ENCODE measurements at regions not wholly inside any gene's neighbourhood (a gene's known extent, or its start where the extent isn't known, plus 50 kb on each side); places are given as distances from the start of the nearest gene placed in this dataset.

GRCh38 chr2:207224791-207225482 is 59.2 kb upstream of the KLF7 start:
- Mint-ChIP-seq H3K36me3 (no peaks in the 10 kb centered on the region), H3K9me3 (peaks cover 0 to 2% (median 0%) of the 10 kb centered on the region in 8 donors), H3K4me1 (peaks cover 0 to 4% (median 3%) of the 10 kb centered on the region in 4 donors), H3K27me3 (peaks cover 2 to 10% of the 10 kb centered on the region in 2 donors), H3K4me3 (peak overlapping the region in 2 of 8 donors; percentile 1 to 44), H3K27ac (no peak overlapping the region)
- no peak for DNase-seq
- CTCF ChIA-PET (ENCODE audit: partially characterized antibody): no interaction called here
- Histone ChIP-seq H3K4me1 (ENCODE audit: insufficient read depth, low read length) (no peaks in the 10 kb centered on the region), H3K36me3 (ENCODE audit: insufficient read depth, low read length) (no peaks in the 10 kb centered on the region), H3K9me3 (ENCODE audit: control insufficient read depth in 1 of 2, low read length in 2 of 2) (no peaks in the 10 kb centered on the region), H3K27ac (ENCODE audit: low read depth, low read length) (no peak overlapping the region), H3K27me3 (ENCODE audit: insufficient read depth, low read length) (no peaks in the 10 kb centered on the region), H3K4me3 (ENCODE audit: low read length in 2 of 2) (no peak overlapping the region)
- POLR2A ChIA-PET (ENCODE audit: partially characterized antibody): no interaction called here
- intact Hi-C loops (cut with micrococcal nuclease): no loop called here

- Mint-ChIP-seq H3K27me3 (peaks cover 2 to 10% of the 10 kb centered on the region in 2 donors), H3K27ac (no peak overlapping the region), H3K36me3 (no peaks in the 10 kb centered on the region), H3K4me1 (peaks cover 3 to 4% (median 4%) of the 10 kb centered on the region in 4 donors), H3K4me3 (no peak overlapping the region), H3K9me3 (peaks cover 0 to 2% (median 0%) of the 10 kb centered on the region in 8 donors)
- intact Hi-C loops (cut with micrococcal nuclease): no loop called here
- no peak overlapping the region for H3K27ac ChIP-seq (ENCODE audit: low read depth, low read length)
- DNase-seq: no peak
- ChIA-PET POLR2A (ENCODE audit: partially characterized antibody) (no interaction called here), CTCF (ENCODE audit: partially characterized antibody) (no interaction called here)
- H3K9me3 ChIP-seq (ENCODE audit: control insufficient read depth in 1 of 2, low read length in 2 of 2): no peaks in the 10 kb centered on the region
- no peaks in the 10 kb centered on the region for H3K36me3 ChIP-seq (ENCODE audit: insufficient read depth, low read length)
- no peaks in the 10 kb centered on the region for H3K4me1 ChIP-seq (ENCODE audit: insufficient read depth, low read length)
- H3K4me3 ChIP-seq (ENCODE audit: low read length in 2 of 2): no peak overlapping the region
- H3K27me3 ChIP-seq (ENCODE audit: insufficient read depth, low read length): no peaks in the 10 kb centered on the region
These were observed 60.0 kb upstream of the KLF7 start for GRCh38 chr2:207225773-207226172.

- Mint-ChIP-seq H3K36me3 (no peaks in the 10 kb centered on the region), H3K27me3 (peaks cover 2 to 10% of the 10 kb centered on the region in 2 donors), H3K4me3 (no peak overlapping the region), H3K4me1 (peaks cover 3 to 5% (median 4%) of the 10 kb centered on the region in 4 donors), H3K9me3 (peaks cover 0 to 2% (median 0%) of the 10 kb centered on the region in 8 donors), H3K27ac (no peak overlapping the region)
- Histone ChIP-seq H3K4me3 (ENCODE audit: low read length in 2 of 2) (no peak overlapping the region), H3K27me3 (ENCODE audit: insufficient read depth, low read length) (no peaks in the 10 kb centered on the region), H3K9me3 (ENCODE audit: control insufficient read depth in 1 of 2, low read length in 2 of 2) (no peaks in the 10 kb centered on the region), H3K36me3 (ENCODE audit: insufficient read depth, low read length) (no peaks in the 10 kb centered on the region), H3K4me1 (ENCODE audit: insufficient read depth, low read length) (no peaks in the 10 kb centered on the region), H3K27ac (ENCODE audit: low read depth, low read length) (no peak overlapping the region)
- CTCF ChIA-PET (ENCODE audit: partially characterized antibody): no interaction called here
- POLR2A ChIA-PET (ENCODE audit: partially characterized antibody): no interaction called here
- intact Hi-C loops (cut with micrococcal nuclease): no loop called here
- DNase-seq: no peak
These were observed 60.5 kb upstream of the KLF7 start for GRCh38 chr2:207226243-207226642.

DNA sequence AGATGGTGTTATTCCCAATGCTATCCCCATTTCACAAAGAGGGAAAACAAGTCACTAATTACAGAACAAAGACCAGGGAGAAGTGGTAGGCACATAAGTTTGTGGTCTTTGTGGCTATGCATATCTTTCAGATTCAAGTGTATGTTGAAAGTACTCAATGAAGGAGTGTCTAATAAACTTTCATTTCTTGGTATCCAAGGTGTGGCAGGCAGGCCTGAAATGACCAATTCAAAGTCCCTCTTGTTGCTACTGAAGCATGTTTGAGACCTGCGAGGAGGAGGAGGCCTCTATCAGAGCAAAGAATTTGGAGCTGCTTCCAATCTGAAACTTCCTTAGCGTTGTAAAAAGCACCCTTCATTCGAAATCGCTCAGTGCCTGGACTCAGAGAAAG is 60.9 kb upstream of the KLF7 start:
- CTCF ChIA-PET (ENCODE audit: partially characterized antibody): no interaction called here
- intact Hi-C loops (cut with micrococcal nuclease): no loop called here

GRCh38 chr2:207227062-207227748 is 61.5 kb upstream of the KLF7 start:
- ChIA-PET POLR2A (ENCODE audit: partially characterized antibody) (no interaction called here), CTCF (ENCODE audit: partially characterized antibody) (no interaction called here)
- Histone ChIP-seq H3K4me1 (ENCODE audit: insufficient read depth, low read length) (no peaks in the 10 kb centered on the region), H3K36me3 (ENCODE audit: insufficient read depth, low read length) (no peaks in the 10 kb centered on the region), H3K4me3 (ENCODE audit: low read length in 2 of 2) (no peak overlapping the region), H3K27me3 (ENCODE audit: insufficient read depth, low read length) (no peaks in the 10 kb centered on the region), H3K9me3 (ENCODE audit: control insufficient read depth in 1 of 2, low read length in 2 of 2) (no peaks in the 10 kb centered on the region), H3K27ac (ENCODE audit: low read depth, low read length) (no peak overlapping the region)
- peaks cover 2 to 10% of the 10 kb centered on the region in 2 donors for H3K27me3 Mint-ChIP-seq
- no peak for DNase-seq
- no peaks in the 10 kb centered on the region for H3K36me3 Mint-ChIP-seq
- intact Hi-C loops (cut with micrococcal nuclease): no loop called here
- H3K9me3 Mint-ChIP-seq: peaks cover 0 to 2% (median 0%) of the 10 kb centered on the region in 8 donors
- H3K4me3 Mint-ChIP-seq: no peak overlapping the region
- H3K27ac Mint-ChIP-seq: peak overlapping the region in 1 of 7 donors; percentile 25
- peaks cover 3 to 5% (median 4%) of the 10 kb centered on the region in 4 donors for H3K4me1 Mint-ChIP-seq

More for the DNA sequence above, 60.9 kb upstream of the KLF7 start:
- Histone ChIP-seq H3K27ac (ENCODE audit: low read depth, low read length) (no peak overlapping the region), H3K27me3 (ENCODE audit: insufficient read depth, low read length) (no peaks in the 10 kb centered on the region), H3K9me3 (ENCODE audit: control insufficient read depth in 1 of 2, low read length in 2 of 2) (no peaks in the 10 kb centered on the region), H3K36me3 (ENCODE audit: insufficient read depth, low read length) (no peaks in the 10 kb centered on the region), H3K4me1 (ENCODE audit: insufficient read depth, low read length) (no peaks in the 10 kb centered on the region), H3K4me3 (ENCODE audit: low read length in 2 of 2) (no peak overlapping the region)
- DNase-seq: no peak
- Mint-ChIP-seq H3K36me3 (no peaks in the 10 kb centered on the region), H3K9me3 (peaks cover 0 to 2% (median 0%) of the 10 kb centered on the region in 8 donors), H3K27me3 (peaks cover 2 to 10% of the 10 kb centered on the region in 2 donors), H3K4me3 (no peak overlapping the region), H3K4me1 (peaks cover 3 to 5% (median 4%) of the 10 kb centered on the region in 4 donors), H3K27ac (peak overlapping the region in 1 of 7 donors; percentile 25)
- POLR2A ChIA-PET (ENCODE audit: partially characterized antibody): no interaction called here

- H3K27me3 Mint-ChIP-seq: peaks cover 2 to 10% of the 10 kb centered on the region in 2 donors
- POLR2A ChIA-PET (ENCODE audit: partially characterized antibody): interaction anchor here (1.4 kb wide), 1 partner anchor 13 kb away, joined by 3 read pairs; no protein-coding TSS in a partner anchor
These were observed 62.0 kb upstream of the KLF7 start for GRCh38 chr2:207227749-207228145.

DNA sequence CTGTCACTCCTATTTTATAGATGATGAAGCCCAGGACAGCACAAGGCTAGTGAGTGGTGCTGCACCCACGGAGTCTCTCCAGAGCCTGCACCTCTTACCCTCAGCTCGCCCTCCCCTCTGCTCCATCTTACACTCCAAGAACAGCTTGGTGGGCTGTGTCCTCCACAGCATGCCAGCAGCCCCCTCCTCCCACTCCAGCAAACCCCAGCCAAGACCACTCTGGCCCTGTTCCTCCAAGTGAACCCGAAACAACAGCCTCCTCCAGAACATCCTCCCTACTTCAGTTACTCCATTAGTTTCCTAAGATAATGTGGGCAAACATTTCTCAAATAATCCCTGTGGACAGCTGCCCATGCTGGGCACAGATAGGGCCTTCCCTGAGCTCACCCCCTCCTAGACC is 62.7 kb upstream of the KLF7 start:
- Mint-ChIP-seq H3K27ac (peak overlapping the region in 1 of 7 donors; percentile 29), H3K4me1 (peaks cover 3 to 5% (median 4%) of the 10 kb centered on the region in 4 donors), H3K36me3 (no peaks in the 10 kb centered on the region), H3K27me3 (peaks cover 2 to 10% of the 10 kb centered on the region in 2 donors), H3K9me3 (peaks cover 0 to 2% (median 0%) of the 10 kb centered on the region in 8 donors), H3K4me3 (no peak overlapping the region)
- POLR2A ChIA-PET (ENCODE audit: partially characterized antibody): interaction anchor here (1.4 kb wide), 1 partner anchor 12 kb away, joined by 3 read pairs; no protein-coding TSS in a partner anchor
- no peaks in the 10 kb centered on the region for H3K27me3 ChIP-seq (ENCODE audit: insufficient read depth, low read length)
- CTCF ChIA-PET (ENCODE audit: partially characterized antibody): no interaction called here
- H3K4me3 ChIP-seq (ENCODE audit: low read length in 2 of 2): no peak overlapping the region
- intact Hi-C loops (cut with micrococcal nuclease): no loop called here
- no peaks in the 10 kb centered on the region for H3K9me3 ChIP-seq (ENCODE audit: control insufficient read depth in 1 of 2, low read length in 2 of 2)
- no peaks in the 10 kb centered on the region for H3K36me3 ChIP-seq (ENCODE audit: insufficient read depth, low read length)
- DNase-seq: no peak
- no peaks in the 10 kb centered on the region for H3K4me1 ChIP-seq (ENCODE audit: insufficient read depth, low read length)
- H3K27ac ChIP-seq (ENCODE audit: low read depth, low read length): no peak overlapping the region

More at GRCh38 chr2:207227749-207228145, 62.0 kb upstream of the KLF7 start:
- no peaks in the 10 kb centered on the region for H3K36me3 Mint-ChIP-seq
- intact Hi-C loops (cut with micrococcal nuclease): no loop called here
- H3K4me3 ChIP-seq (ENCODE audit: low read length in 2 of 2): no peak overlapping the region
- H3K27ac Mint-ChIP-seq: no peak overlapping the region
- no peaks in the 10 kb centered on the region for H3K9me3 ChIP-seq (ENCODE audit: control insufficient read depth in 1 of 2, low read length in 2 of 2)
- H3K36me3 ChIP-seq (ENCODE audit: insufficient read depth, low read length): no peaks in the 10 kb centered on the region
- CTCF ChIA-PET (ENCODE audit: partially characterized antibody): no interaction called here
- no peaks in the 10 kb centered on the region for H3K27me3 ChIP-seq (ENCODE audit: insufficient read depth, low read length)
- DNase-seq: no peak
- no peak overlapping the region for H3K27ac ChIP-seq (ENCODE audit: low read depth, low read length)
- no peak overlapping the region for H3K4me3 Mint-ChIP-seq
- H3K9me3 Mint-ChIP-seq: peaks cover 0 to 2% (median 0%) of the 10 kb centered on the region in 8 donors
- H3K4me1 Mint-ChIP-seq: peaks cover 3 to 5% (median 4%) of the 10 kb centered on the region in 4 donors
- H3K4me1 ChIP-seq (ENCODE audit: insufficient read depth, low read length): no peaks in the 10 kb centered on the region
